ENCODE measurements at regions not wholly inside any gene's neighbourhood (a gene's known extent, or its start where the extent isn't known, plus 50 kb on each side); places are given as distances from the start of the nearest gene placed in this dataset.
A peak's percentile ranks its signal among the peaks of the same experiment; 100 is the strongest.
"Not testable (repeated sequence)": the region's sequence is repeated elsewhere in the genome, so short reads cannot be mapped to it uniquely, and the experiment has no call there.

DNA sequence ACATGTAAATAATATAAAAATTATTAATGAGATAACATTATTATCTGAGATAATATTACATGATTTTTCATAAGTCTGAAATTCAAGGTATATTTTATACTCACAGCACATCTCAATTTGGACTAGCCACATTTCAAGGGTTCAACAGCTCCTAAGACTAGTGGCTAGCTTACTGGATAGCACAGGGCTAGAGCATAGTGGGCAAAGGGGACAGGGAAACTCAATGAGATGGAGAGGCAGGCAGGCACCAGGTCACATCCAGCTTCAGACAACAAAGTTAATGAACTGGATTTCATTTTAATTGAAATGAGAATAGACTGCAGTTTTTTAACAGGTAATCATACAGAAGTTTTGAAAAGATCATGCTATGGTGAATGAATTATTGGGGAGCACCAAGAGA lies 137.4 kb downstream of the NBPF8 start:
- not testable (repeated sequence) for DNase-seq

DNA sequence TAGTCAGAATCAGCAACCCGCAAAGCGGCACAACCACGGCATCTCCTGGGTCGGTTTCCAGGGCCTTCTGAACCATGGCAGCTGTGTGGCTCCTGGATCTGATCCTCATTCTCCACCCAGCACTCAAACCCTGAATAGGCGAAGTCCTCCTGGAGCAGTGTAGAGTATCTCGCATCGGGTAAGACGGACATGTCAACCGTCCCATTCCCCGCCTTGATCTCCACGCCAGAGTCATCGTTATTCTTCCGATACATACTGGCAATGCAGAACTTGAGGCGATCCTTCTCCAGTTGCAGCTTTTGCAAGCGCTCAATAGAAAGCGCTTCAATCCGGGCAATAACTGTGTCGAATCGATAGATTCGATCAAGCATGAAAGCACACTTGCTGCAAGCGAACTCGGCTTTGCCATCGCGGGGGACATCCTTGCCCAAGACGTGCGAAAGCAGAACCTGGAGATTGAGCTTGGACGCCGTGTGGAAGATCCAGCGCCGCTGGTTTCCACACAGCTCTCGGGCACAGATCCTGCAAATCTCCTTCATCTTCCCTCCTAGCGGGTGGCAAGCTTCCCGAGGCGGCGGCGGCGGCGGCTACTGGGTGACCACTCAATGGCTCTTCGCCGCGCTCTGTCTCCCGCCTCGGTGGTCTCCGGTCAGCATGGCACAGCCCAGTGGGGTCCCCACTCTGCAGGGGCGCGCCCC lies 142.9 kb downstream of the NBPF8 start:
- DNase-seq, result not testable (repeated sequence)

DNA sequence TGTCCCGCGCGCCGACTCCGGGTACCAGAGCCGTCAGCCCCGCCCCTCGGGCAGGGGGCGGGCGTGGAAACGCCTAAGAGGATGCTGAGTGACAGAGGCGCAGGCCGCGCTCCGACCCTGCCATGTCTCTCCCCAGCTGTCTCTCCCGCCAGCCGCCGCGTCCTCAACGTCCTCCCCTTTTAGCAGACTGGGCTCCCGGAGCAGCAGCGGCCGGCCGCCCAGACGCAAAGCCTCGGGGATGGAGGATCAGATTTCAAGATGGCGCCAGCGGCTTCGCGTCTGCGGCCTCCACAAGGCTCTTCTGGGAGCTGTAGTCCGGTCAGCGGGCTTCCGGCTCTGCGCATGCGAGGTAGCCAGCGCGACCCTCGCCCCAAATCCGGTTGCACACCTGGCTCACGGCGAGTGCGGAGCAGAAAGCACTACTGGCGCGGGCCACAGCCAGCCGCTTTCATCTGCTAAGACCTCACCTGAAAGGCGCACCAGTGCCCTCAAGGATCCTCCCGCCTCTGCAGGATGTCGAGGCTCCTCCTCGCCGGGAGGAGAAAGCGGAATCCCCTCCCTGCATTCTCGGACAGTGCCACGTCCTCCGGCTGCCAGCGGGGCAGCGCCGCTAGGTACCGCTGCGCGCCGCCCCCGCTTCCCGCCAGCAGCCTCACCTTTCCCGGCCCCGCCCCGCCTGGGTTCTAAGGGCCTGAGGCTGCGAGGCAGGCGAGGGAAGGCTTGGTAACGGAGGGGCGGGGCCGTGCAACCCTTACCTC lies 143.6 kb downstream of the NBPF8 start:
- DNase-seq, result peak; percentile 24

DNA sequence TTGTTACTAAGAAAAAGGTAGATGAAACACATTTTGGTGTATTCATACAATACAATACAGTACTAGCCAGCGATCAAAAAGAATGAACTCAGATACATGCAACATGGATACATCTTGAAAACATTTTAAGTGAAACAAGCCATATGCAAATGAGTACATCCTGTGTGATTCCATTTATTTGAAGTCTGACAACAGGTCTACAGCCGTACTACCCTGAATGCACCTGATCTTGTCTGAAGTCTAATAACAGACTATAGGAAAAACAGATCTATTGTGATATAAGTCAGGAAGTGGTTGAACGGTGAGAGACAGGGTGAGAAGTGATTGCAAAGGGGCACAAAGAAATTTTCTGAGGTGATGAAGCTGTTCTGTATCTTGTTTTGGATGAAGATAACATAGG lies 146.9 kb downstream of the NBPF8 start:
- DNase-seq, result not testable (repeated sequence)

DNA sequence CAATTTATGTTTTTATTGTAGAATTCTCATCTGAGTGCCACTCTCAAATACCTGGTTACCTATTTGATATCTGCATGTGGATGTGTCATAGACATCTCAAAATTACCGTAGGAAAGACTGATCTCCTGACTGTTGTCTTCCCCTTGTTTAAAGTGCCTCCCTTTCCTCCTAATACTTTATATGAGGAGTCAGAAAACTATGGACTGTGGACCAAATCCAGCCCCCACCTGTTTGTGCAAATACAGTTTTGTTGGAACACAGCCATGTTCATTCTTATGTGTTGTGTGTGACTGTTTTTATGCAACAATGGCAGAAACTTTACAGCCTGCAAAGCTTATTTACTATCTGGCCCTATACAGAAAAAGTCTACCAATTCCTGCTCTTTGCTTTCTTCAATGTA lies 150.6 kb downstream of the NBPF8 start:
- not testable (repeated sequence) for DNase-seq

DNA sequence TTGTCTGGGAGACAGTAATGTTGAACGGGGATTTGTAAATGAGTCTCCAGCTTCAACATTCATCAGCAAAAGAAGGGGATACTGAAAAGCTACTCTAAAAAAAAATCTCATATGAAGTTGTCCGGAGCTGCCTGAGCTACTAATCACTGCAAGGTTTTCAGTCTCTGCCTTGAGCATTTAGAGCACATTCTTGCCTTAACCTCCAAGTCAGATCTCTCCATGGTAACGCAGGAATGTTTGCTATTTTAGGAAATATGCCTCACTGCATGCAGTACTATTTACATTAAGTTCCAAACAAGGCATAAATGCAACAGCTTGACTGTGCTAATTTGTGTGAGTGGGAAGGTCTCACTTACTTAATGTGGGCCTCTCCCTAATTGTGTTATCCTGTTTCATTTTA lies 152.8 kb downstream of the NBPF8 start:
- DNase-seq, result not testable (repeated sequence)

DNA sequence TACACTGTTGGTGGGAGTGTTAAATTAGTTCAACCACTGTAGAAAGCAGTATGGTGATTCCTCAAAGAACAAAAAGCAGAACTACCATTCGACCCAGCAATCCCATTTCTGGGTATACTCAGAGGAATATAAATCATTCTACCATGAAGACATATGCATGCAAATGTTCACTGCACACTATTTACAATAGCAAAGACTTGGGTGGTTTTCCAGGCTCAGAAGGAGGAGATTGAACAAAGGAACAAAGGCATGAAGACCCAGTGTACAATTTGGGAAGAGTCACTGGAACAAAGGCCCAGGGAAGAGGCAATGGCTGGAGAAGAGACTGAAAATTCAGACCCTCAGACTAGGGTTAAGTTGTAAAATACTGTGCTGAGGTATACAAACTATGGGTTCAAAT lies 148.5 kb upstream of the NBPF26 start:
- not testable (repeated sequence) for DNase-seq

DNA sequence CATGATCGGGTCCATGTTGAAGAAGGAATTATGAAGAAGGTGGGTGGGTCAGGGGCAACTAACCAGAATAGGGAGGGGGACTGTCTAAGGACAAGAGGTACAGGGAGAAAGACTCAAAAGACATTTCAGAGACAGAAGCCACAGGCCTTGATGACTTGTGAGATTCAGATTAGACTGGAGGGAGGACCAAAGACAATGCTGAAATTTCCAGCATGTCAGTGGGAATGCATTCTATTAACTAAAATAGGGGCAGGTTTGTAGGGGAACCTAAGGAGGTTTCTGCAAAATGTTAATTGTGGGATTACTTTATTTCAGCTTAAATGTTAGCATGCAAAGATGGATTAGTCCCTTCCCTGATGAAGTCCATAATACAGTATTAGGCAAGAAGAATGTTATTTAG lies 141.6 kb upstream of the NBPF26 start:
- DNase-seq, result not testable (repeated sequence)

DNA sequence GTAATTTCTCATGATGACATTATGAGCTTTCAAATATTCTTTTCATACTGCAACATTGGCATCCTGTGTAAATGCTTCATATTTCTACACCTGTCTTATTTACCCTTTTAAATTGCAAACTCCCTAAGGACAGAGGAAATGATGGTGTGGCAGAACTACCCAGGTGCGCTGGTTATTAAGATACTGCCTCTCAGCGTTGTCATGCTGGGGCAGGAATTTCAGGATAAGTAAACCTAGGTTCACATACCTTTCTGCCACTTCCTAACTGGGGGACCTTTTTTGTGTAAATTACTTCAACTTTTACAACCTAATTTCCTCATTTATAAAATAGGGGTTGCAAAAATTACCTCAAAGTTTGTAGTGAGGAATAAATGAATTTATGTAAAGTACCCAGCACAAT lies 137.7 kb upstream of the NBPF26 start:
- DNase-seq, result not testable (repeated sequence)

DNA sequence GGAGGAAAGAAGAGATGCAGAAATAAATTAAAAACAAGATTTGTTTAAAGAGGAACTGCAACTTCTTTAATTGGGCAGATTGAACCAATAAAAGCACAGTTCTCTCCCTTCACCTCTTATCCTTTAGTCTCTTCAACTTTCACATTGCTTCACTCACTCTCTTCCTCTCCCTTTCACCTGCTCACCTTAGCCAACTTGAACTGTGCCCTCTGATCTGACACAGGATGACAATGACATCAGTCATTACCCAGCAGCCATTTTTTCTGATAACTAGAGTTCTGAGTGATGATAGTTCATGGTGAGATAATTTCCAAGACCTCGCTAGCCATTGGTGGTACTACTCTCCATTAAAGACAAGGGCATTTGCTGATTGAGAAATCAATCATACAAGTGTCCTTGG lies 134.9 kb upstream of the NBPF26 start:
- DNase-seq, result not testable (repeated sequence)

DNA sequence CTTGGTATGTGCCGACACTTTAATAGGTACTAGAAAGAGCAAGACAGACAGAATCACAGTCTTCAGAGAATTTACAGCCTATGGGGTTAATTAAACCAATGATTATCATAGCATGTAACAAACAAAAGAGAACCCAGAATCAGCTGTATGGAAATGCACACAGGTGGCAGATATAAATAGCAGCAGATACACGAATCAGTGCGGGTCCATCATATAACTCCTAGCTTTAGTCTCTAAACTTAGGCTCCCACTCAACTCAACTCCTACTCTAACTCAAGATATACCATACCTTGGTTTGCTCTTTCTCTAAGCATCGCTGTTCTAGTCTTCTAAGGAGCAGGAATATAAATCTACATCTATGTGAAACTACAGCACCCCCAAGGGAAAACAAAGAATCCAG lies 132.0 kb upstream of the NBPF26 start:
- DNase-seq, result not testable (repeated sequence)

DNA sequence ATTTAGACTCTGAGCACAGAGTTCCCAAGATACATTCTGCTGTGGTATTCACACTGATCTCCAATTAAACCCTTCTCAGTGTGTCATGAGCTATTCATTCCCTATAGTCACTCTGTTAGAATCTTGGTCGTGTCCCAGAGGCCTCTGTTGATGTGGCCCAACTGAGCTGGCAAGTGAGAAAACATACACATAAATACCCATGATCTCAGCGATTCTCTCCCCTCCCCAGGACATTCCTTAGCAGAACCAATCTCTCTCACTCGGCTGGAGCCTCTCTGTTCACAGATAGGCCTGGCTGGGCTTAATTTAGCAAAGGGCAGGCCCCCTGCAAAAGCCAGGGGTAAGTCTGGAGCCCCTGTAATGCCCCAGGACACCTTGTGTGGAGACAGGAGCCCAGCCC lies 130.8 kb upstream of the NBPF26 start:
- DNase-seq, result not testable (repeated sequence)

DNA sequence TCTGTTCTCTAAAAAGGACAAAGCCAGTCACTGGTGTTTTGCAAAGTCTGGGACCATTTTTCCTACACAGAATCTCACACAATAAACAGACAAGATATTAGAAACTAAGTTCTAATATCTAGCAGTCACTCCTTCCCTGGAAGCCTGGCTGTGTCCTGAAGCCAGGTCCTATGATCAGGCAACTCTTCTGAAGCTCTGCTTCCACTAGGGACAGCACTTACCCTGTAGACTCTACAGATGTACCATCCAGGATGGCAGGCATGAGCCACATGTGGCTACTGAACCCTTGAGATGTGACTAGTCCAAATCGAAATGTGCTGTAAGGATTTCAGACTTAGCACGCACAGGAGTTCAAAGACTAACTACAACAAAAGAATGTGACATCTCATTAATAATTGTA lies 130.1 kb upstream of the NBPF26 start:
- DNase-seq, result not testable (repeated sequence)

DNA sequence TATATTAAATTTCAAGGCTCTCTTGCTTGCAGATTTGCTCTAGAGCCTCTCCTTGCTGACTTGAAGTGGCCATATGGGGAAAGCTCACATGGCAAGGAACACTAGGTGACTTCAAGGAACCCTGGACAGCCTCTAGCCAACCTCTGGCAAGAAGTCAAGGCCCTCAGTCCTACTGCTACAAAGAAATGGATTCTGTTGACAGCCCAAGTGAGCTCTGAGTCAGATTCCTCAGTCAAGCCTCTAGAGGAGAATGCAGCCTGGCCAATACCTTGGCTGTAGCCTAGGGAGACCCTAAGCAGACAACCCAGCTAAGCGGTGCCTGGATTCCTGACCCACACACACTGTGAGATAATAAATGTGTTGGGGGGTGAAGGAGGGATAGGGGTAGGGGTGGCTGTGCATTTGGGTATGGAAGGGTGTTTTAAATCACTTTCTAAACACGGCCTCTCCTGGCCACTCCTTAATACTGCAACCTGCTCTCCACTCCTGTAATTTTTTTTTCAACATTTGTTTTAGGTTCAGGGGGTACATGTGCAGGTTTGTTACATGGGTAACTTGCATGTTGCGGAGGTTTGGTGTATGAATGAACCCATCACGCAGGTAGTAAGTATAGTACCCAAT lies 125.3 kb upstream of the NBPF26 start:
- DNase-seq, result not testable (repeated sequence)

DNA sequence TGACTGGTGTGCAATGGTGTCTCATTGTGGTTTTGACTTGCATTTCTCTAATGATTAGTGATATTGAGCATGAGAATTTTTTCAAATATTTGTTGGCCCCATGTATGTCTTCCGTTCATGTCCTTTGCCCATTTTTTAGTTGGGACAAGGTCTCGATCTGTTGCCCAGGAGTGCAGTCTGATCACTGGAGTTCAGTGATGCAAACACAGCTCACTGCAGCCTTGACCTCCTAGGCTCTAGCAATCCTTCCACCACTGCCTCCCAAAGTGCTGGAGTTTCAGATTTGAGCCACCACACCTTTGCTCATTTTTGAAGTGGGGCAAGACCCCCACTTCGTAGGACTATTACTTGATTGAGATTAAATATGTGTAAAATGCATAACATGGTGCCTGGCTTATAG lies 124.2 kb upstream of the NBPF26 start:
- DNase-seq, result not testable (repeated sequence)

DNA sequence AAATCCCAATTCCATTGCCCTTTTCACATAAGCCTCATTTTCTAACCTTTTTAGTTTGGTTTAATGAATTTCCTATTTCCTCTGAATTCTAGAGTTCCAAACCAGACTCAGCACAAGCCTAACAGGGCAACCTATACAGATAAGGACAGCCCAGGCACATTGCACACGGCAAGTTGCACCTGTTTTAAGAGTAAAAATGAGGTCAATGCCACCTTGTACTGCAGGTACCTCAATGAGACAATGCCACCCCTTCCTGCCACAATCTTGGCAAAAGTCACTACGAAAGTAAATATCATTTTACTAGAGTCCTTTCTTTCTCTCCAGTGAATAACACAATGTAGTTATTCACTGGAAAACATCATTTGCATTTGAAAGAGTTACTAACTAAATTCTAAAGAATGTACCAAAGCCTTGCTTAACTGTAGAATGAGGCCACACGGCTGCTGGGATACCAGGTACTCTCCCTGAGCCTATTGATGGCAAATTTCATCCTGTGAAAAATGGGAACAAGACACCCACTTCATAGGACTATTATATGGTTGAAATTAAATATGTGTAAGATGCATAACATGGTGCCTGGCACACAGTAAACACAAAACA lies 123.2 kb upstream of the NBPF26 start:
- not testable (repeated sequence) for DNase-seq

DNA sequence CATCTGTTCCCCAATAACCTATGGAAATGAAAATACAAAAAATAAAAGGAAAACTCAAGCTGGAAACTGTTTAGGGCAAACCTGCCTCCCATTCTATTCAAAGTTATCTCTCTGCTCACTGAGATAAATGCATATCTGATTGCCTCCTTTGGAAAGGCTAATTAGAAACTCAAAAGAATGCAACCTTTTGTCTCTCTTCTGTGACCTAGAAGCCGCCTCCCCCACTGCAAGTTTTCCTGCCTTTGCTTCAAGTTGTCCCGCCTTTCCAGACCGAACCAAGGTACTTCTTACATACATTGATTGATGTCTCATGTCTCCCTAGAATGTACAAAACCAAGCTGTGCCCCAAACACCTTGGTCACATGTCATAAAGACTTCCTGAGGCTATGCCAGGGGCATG lies 115.9 kb upstream of the NBPF26 start:
- DNase-seq, result not testable (repeated sequence)

DNA sequence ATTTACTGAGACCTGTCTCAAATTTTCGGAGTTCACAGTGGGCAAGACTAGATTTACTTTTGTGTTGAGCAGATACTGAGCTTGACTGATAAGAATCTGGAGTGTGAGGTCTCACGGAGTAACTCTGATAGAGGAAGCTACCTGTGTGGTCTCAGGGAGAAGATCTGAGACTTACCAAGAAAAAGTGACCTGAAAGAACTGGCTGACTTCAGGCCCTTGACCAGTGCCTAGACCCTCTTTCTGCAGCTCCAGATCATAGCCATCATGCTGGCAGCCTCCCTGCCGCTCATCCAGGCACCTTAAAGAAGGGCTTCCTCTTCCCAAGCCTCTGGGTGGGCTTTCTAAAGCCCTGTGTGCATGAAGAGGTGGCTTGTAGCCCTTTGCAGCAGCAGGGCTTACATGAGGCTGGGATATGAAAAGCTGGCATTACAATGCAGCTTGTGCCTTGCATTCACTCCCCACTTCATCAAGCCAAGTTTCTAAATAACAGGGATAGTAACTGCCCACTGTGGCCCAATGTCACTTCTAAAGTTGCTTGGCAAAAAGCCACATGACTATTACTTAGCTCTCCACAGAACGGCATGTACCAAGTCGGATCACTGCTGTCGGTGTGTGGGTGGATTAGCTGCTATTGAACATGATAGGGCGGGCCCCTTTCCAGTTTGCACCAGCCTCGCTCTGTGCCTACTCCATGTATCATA lies 115.3 kb upstream of the NBPF26 start:
- DNase-seq, result not testable (repeated sequence)

DNA sequence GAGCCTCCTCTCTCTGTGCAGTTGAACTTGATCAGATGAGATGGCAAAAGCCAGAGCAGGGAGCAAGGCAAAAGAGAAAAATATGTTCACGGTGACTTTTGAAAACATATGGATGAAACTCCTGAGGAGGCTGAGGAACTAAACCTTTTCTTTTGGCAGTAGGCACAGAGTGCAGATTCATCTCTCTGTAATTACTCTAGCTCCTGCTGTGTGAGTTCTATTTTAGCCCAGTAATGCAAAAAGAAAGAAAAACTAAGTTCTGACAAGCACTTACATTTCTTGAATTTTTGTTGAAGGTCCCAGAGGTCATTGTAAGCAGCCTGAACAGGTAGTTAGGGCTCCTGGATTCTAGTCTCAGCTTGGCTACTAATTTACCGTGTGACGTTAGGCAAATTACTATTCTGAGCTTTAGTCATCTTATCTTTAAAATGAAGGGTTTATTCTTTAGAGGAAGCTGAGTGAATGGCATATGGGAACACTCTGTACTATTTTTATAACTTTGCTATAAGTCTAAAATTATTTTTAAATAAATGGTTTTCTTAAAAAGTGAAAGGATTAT lies 114.7 kb upstream of the NBPF26 start:
- not testable (repeated sequence) for DNase-seq

DNA sequence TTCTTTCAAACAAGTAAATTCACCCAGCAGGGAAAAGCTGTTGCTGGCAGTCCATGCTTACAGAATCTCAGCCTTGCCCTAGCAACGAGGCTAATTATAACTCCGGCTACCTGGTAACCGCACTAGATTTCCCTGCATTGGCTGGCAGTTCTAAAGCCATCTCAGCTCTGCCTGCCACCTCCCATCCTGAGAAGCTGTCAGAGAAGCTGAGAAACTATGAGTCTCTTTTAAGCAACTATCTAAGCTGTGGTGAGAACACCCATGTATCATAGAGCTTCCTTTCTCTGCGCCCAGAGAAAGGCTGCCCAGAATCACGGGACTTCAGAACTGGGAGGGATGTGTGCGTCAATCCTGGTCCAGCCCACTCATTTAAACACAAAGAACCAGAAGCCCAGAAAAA lies 113.9 kb upstream of the NBPF26 start:
- DNase-seq, result not testable (repeated sequence)

DNA sequence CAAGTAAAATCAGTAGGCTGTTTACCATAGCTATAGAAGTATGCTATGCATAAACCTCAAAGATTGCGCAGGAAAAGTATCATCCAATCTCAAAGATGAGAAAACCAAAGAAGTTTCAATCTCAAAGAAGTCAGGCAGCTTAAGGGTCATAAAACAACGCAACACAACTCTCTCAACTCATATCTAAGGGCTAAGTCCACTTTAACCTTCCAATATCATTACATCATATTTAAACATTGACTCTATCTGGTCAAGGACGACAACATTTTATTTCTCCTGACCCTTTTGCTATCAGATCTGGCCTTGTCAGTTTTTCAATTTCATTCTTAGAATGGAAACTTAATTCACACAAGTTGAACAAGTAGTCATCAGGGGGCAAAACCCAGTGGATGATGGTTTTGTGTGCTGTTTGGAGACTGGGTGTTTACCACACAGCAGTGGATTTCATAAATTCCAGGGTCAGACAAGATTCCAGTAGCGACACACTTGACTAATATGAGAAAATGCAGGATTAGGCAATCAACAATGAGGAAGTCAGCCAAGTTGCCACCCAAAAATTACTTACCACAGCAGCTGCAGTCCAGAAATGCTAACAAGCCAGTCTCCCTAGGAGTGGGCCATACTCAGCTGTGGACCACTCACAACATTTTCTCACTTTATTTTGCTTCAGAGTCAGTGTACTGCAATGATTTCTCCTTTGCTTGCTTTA lies 108.7 kb upstream of the NBPF26 start:
- not testable (repeated sequence) for DNase-seq

DNA sequence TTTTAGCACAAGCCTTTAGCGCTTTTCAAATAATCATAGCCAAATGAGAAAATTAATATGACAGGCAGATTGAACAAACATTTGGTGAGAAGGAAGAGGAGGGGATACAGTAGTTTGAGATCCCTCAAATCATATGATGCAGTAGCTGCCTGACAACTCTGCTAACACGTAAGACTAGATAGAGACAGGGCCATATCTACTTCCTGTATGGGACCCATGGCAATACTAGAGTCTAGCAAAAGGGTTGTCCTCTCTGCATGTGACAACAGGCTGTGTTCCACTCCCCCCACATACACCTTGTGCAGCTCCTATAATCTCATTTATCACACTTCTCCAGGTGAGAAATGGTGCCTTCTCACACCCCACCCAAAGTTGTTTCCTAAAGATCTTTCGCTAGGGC lies 106.3 kb upstream of the NBPF26 start:
- not testable (repeated sequence) for DNase-seq
